ENCODE measurements at regions not wholly inside any gene's neighbourhood (a gene's known extent, or its start where the extent isn't known, plus 50 kb on each side); places are given as distances from the start of the nearest gene placed in this dataset.

DNA sequence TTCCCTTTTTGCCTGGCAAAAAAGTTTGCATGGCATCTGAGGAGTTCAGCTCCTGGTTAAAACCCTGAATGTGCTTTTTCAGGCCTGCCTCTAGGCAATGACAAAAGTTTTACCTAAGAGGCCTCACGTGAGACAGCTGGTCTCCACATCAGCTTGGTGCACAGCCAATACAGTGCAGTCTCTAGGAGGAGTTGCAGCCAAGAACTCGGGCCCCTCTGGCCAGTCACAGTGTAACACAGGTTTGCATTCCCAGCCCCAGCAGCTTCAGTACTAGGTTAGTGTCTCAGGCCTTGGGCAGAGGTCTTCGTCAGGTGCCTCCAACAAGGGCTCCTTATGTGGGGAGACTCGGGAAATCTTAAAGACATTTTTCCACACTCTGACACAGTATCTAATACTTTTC lies 771.7 kb downstream of the SORCS1 start:
- no peak for TF ChIP-seq POLR2A (IDR thresholded peaks at IDR 0.05)
- TF ChIP-seq, protein P1, sequence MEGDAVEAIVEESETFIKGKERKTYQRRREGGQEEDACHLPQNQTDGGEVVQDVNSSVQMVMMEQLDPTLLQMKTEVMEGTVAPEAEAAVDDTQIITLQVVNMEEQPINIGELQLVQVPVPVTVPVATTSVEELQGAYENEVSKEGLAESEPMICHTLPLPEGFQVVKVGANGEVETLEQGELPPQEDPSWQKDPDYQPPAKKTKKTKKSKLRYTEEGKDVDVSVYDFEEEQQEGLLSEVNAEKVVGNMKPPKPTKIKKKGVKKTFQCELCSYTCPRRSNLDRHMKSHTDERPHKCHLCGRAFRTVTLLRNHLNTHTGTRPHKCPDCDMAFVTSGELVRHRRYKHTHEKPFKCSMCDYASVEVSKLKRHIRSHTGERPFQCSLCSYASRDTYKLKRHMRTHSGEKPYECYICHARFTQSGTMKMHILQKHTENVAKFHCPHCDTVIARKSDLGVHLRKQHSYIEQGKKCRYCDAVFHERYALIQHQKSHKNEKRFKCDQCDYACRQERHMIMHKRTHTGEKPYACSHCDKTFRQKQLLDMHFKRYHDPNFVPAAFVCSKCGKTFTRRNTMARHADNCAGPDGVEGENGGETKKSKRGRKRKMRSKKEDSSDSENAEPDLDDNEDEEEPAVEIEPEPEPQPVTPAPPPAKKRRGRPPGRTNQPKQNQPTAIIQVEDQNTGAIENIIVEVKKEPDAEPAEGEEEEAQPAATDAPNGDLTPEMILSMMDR (IDR thresholded peaks at IDR 0.05): no peak
- TF ChIP-seq POLR2AphosphoS5 (IDR thresholded peaks at IDR 0.05; ENCODE audit: insufficient read depth in 1 of 2, low read depth in 1 of 2): no peak
